Dedifferentiated amniotic fluid mesenchymal stem cell (primary cell): ENCODE measurements at regions not wholly inside any gene's neighbourhood (a gene's known extent, or its start where the extent isn't known, plus 50 kb on each side); places are given as distances from the start of the nearest gene placed in this dataset.

Experiments
- DNase-seq: peaks from one replicate; pipeline ENCODE4 v3.0.0-alpha.2; 2016; ENCODE audit errors: extremely low spot score

- no peak for DNase-seq
Observed at GRCh38 chr10:3428826-3429225, 256.2 kb upstream of the PITRM1 start.

GRCh38 chr10:3427950-3428354 lies 255.4 kb upstream of the PITRM1 start:
- no peak for DNase-seq

GRCh38 chr10:3427347-3427746 lies 254.8 kb upstream of the PITRM1 start:
- DNase-seq = no peak

- DNase-seq = peak; percentile 56
Observed at GRCh38 chr10:3426190-3426845, 253.7 kb upstream of the PITRM1 start.

GRCh38 chr10:3425716-3426115 lies 253.1 kb upstream of the PITRM1 start:
- no peak for DNase-seq

- no peak for DNase-seq
Observed at GRCh38 chr10:3425261-3425660, 252.7 kb upstream of the PITRM1 start.

- no peak for DNase-seq
Observed at GRCh38 chr10:3424111-3424851, 251.7 kb upstream of the PITRM1 start.

- no peak for DNase-seq
Observed at GRCh38 chr10:3423384-3423783, 250.8 kb upstream of the PITRM1 start.

- no peak for DNase-seq
Observed at GRCh38 chr10:3422282-3422681, 249.7 kb upstream of the PITRM1 start.

- no peak for DNase-seq
Observed at GRCh38 chr10:3421537-3422257, 249.1 kb upstream of the PITRM1 start.

GRCh38 chr10:3420527-3421469 lies 248.2 kb upstream of the PITRM1 start:
- DNase-seq = no peak

GRCh38 chr10:3419719-3420495 lies 247.3 kb upstream of the PITRM1 start:
- DNase-seq = no peak

- no peak for DNase-seq
Observed at GRCh38 chr10:3418926-3419325, 246.3 kb upstream of the PITRM1 start.

- DNase-seq = no peak
Observed at GRCh38 chr10:3418041-3418754, 245.6 kb upstream of the PITRM1 start.

- DNase-seq = no peak
Observed at GRCh38 chr10:3417096-3417495, 244.5 kb upstream of the PITRM1 start.

- DNase-seq = no peak
Observed at GRCh38 chr10:3415878-3416605, 243.5 kb upstream of the PITRM1 start.

- DNase-seq = no peak
Observed at GRCh38 chr10:3415038-3415736, 242.6 kb upstream of the PITRM1 start.

- DNase-seq = no peak
Observed at GRCh38 chr10:3414667-3415023, 242.1 kb upstream of the PITRM1 start.
